Keratinocyte (primary cell): ENCODE measurements at regions not wholly inside any gene's neighbourhood (a gene's known extent, or its start where the extent isn't known, plus 50 kb on each side); places are given as distances from the start of the nearest gene placed in this dataset.

Source experiments
- DNase-seq: peaks from one replicate; pipeline ENCODE4 v3.0.0-alpha.2; 2011; ENCODE audit warnings: low read depth, missing footprints, low spot score
- FAIRE-seq: peaks from 2 replicates; lab custom pipeline; 2011; peaks lifted over from hg19 to GRCh38; lab: Jason Lieb, UNC
- H2AFZ ChIP-seq: 2 replicates; pipeline ENCODE4 v1.6.0; 2012; ENCODE audit warnings: low read length, control low read depth, inconsistent platforms; ENCODE audit not compliant: control insufficient read depth
- H3K27ac ChIP-seq: 2 replicates; pipeline ENCODE4 v1.5.1; 2011; ENCODE audit warnings: low read length; ENCODE audit not compliant: control insufficient read depth, insufficient read depth
- H3K27me3 ChIP-seq: 3 replicates; pipeline ENCODE4 v1.6.0; 2011; ENCODE audit warnings: low read length; ENCODE audit not compliant: control insufficient read depth, insufficient read depth; ENCODE audit errors: extremely low read depth
- H3K36me3 ChIP-seq, 2 experiments: 2 replicates in 1 of 2; 3 replicates in 1 of 2; pipeline ENCODE4 v1.5.1; 2011; ENCODE audit warnings: low read length in 2 of 2, mild to moderate bottlenecking in 1 of 2; ENCODE audit not compliant: control insufficient read depth in 2 of 2, insufficient read depth in 2 of 2; ENCODE audit errors: extremely low read depth in 1 of 2
- H3K4me1 ChIP-seq: 3 replicates; pipeline ENCODE4 v1.5.1; 2011; ENCODE audit warnings: low read length; ENCODE audit not compliant: control insufficient read depth, insufficient read depth; ENCODE audit errors: extremely low read depth
- H3K4me2 ChIP-seq: 3 replicates; pipeline ENCODE4 v1.6.0; 2011; ENCODE audit warnings: low read depth, low read length; ENCODE audit not compliant: control insufficient read depth, insufficient read depth; ENCODE audit errors: extremely low read depth
- H3K4me3 ChIP-seq, 3 experiments: fragments of 200-600 bp in 1 of 3; sonication (generic) in 1 of 3; 2 replicates in 2 of 3; 3 replicates in 1 of 3; pipeline ENCODE4 v1.5.1; 2011 to 2016; ENCODE audit warnings: low read length in 3 of 3, mild to moderate bottlenecking in 3 of 3, control low read depth in 2 of 3, inconsistent platforms in 1 of 3, low read depth in 1 of 3, mixed read lengths in 1 of 3, mixed run types in 1 of 3, moderate library complexity in 1 of 3; ENCODE audit not compliant: control insufficient read depth in 2 of 3, insufficient read depth in 2 of 3; ENCODE audit errors: extremely low read depth in 1 of 3
- H3K79me2 ChIP-seq: 2 replicates; pipeline ENCODE4 v1.6.0; 2012; ENCODE audit warnings: low read length; ENCODE audit not compliant: control insufficient read depth, insufficient read depth
- H3K9ac ChIP-seq: 3 replicates; pipeline ENCODE4 v1.6.0; 2011; ENCODE audit warnings: low read length; ENCODE audit not compliant: control insufficient read depth, insufficient read depth; ENCODE audit errors: extremely low read depth
- H3K9me1 ChIP-seq: 3 replicates; pipeline ENCODE4 v1.6.0; 2011; ENCODE audit warnings: low read length; ENCODE audit not compliant: control insufficient read depth, insufficient read depth; ENCODE audit errors: extremely low read depth
- H3K9me3 ChIP-seq: 2 replicates; pipeline ENCODE4 v1.5.1; 2012; ENCODE audit warnings: low read depth, low read length; ENCODE audit not compliant: control insufficient read depth
- H4K20me1 ChIP-seq: 3 replicates; pipeline ENCODE4 v1.6.0; 2011; ENCODE audit warnings: low read length; ENCODE audit not compliant: control insufficient read depth, insufficient read depth; ENCODE audit errors: extremely low read depth
- EZH2 ChIP-seq: IDR thresholded peaks from one replicate; pipeline ENCODE4 v1.6.1; 2012; ENCODE audit warnings: inconsistent platforms, mild to moderate bottlenecking, low read length, moderate library complexity
- dilution Hi-C: fragments of 300-500 bp; cut with MboI; formaldehyde crosslinking; loops from one replicate; pipeline ENCODE4 v1.7.0; 2020; ENCODE audit warnings: low sequenced_read_pairs; ENCODE audit not compliant: extremely low pct_ligation_motif_present
- TF ChIP-seq, protein P1 (sequence below), 3 experiments: IDR thresholded peaks in 1 of 3; conservative IDR thresholded peaks in 1 of 3; optimal IDR thresholded peaks in 1 of 3; 2 replicates in 2 of 3; 3 replicates in 1 of 3; pipeline versions ENCODE3 to v1.5.1; 2011; ENCODE audit warnings: low read length in 3 of 3, mild to moderate bottlenecking in 3 of 3, moderate library complexity in 2 of 3, control low read depth in 1 of 3, inconsistent platforms in 1 of 3; ENCODE audit not compliant: insufficient read depth in 2 of 3; ENCODE audit errors: extremely low read depth in 1 of 3

- Histone ChIP-seq H4K20me1 (no peaks in the 10 kb centered on the region), H3K9ac (no peak overlapping the region), H3K36me3 (no peaks in the 10 kb centered on the region), H3K27me3 (no peaks in the 10 kb centered on the region), H3K9me3 (no peaks in the 10 kb centered on the region), H3K4me2 (no peak overlapping the region), H3K9me1 (no peaks in the 10 kb centered on the region), H3K4me3 (no peak overlapping the region), H2AFZ (no peak overlapping the region), H3K27ac (no peak overlapping the region), H3K4me1 (no peaks in the 10 kb centered on the region), H3K79me2 (no peaks in the 10 kb centered on the region)
- no peak for FAIRE-seq
- no peak for TF ChIP-seq EZH2
- TF ChIP-seq, protein P1, sequence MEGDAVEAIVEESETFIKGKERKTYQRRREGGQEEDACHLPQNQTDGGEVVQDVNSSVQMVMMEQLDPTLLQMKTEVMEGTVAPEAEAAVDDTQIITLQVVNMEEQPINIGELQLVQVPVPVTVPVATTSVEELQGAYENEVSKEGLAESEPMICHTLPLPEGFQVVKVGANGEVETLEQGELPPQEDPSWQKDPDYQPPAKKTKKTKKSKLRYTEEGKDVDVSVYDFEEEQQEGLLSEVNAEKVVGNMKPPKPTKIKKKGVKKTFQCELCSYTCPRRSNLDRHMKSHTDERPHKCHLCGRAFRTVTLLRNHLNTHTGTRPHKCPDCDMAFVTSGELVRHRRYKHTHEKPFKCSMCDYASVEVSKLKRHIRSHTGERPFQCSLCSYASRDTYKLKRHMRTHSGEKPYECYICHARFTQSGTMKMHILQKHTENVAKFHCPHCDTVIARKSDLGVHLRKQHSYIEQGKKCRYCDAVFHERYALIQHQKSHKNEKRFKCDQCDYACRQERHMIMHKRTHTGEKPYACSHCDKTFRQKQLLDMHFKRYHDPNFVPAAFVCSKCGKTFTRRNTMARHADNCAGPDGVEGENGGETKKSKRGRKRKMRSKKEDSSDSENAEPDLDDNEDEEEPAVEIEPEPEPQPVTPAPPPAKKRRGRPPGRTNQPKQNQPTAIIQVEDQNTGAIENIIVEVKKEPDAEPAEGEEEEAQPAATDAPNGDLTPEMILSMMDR (optimal IDR thresholded peaks at IDR 0.05 in 1 of 3, IDR thresholded peaks at IDR 0.05 in 1 of 3, conservative IDR thresholded peaks at IDR 0.05 in 1 of 3; ENCODE audit: extremely low read depth in 1 of 3, insufficient read depth in 2 of 3, low read length in 3 of 3), result no peak
- dilution Hi-C loops, result no loop called here
- no peak for DNase-seq
These were observed 1346.0 kb upstream of the SPRY2 start for GRCh38 chr13:81686877-81687276.

- Histone ChIP-seq H3K9me1 (no peaks in the 10 kb centered on the region), H3K4me3 (no peak overlapping the region), H3K79me2 (no peaks in the 10 kb centered on the region), H3K36me3 (no peaks in the 10 kb centered on the region), H3K9me3 (no peaks in the 10 kb centered on the region), H3K4me1 (no peaks in the 10 kb centered on the region), H3K9ac (no peak overlapping the region), H3K27me3 (no peaks in the 10 kb centered on the region), H4K20me1 (no peaks in the 10 kb centered on the region), H3K4me2 (no peak overlapping the region), H3K27ac (no peak overlapping the region), H2AFZ (no peak overlapping the region)
- dilution Hi-C loops, result no loop called here
- no peak for FAIRE-seq
- TF ChIP-seq EZH2, result no peak
- TF ChIP-seq, protein P1 (optimal IDR thresholded peaks at IDR 0.05 in 1 of 3, IDR thresholded peaks at IDR 0.05 in 1 of 3, conservative IDR thresholded peaks at IDR 0.05 in 1 of 3; ENCODE audit: extremely low read depth in 1 of 3, insufficient read depth in 2 of 3, low read length in 3 of 3), result no peak
- no peak for DNase-seq
These were observed 1342.6 kb upstream of the SPRY2 start for GRCh38 chr13:81683521-81683920.
